Stimulated activated CD4-positive, alpha-beta T cell treated with anti-CD3 and anti-CD28 coated beads, Interleukin-2, amount 100 ng/mL, for 48 hours (primary cell): ENCODE measurements at regions not wholly inside any gene's neighbourhood (a gene's known extent, or its start where the extent isn't known, plus 50 kb on each side); places are given as distances from the start of the nearest gene placed in this dataset.

Experiments used
- DNase-seq, 2 donors: peaks; one replicate each; pipeline ENCODE4 v3.0.0-alpha.2; 2020

DNA sequence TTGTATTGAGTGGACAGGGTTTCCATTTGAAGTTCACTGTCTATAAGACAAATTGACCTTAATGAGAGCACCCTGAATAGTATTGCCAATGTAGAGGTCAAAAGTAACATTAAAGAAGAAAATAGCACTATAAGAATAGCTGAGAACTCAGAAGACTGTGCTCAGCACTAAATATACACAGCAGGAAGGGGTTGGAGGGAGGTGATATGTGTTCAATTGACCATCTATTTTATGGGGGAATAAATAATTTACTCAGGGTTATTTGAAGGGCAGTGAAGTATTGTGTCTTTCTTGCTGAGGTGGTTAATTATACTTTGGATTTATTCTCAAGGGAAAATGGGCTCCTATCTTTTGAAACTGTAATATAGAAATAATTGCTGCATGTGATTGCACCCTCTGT is 1380.5 kb upstream of the SPRY2 start:
- DNase-seq, result no peak

DNA sequence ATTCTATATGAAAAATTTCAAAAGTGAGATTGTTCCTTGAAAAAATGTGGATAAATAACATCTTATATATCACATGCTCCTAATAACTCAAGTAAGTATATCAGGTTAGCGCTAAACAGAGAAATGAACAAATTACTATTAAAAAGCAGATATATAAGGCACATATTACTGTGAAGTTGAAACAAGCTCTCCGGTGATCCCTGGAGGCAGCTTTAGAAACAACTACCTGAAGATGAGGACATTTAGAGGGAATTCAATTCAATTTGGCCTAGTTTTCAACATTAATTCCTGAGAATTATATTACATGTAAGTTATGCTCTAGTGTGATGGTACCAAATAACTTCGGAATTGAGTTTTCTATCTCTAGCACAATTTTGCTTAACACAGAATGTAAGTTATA is 1373.6 kb upstream of the SPRY2 start:
- no peak for DNase-seq

DNA sequence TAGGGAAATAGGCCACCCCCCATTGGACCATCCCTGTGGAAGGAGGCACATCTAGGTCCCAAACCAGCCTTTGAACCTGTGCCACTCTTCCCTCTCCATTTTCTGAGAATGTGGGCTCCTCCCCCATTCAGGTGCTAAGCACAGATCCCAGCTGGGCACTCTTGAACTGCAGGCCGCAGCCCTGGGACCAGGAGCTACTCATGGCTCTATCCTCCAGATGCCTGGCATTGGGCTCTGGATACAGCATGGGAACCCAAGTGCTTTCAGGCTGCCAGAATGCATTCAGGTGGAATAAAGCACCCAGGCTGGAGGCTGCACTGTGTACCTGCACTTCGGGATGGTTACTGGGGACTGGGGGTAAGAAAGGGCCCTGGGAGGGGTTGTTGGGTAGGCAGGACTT is 1372.3 kb upstream of the SPRY2 start:
- DNase-seq, result no peak

DNA sequence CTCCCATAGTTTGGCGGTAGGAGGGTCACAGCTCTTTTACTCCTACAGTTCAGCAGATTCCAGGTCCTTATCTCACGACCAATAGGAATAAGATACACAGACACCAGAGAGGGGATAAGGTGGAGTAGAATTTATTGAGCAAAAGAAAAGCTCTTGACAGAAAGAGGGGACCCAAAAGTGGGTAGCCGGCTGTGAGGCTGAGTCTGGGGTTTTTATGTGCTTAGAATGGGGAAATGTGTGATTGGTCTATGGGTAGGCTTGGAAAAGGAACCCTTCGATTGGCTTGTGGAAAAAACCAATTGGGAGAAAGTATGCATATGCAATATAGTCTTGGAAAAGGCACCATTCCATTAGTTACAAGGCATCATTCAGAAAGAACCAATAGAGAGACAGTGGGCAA is 1356.9 kb upstream of the SPRY2 start:
- DNase-seq, result no peak

DNA sequence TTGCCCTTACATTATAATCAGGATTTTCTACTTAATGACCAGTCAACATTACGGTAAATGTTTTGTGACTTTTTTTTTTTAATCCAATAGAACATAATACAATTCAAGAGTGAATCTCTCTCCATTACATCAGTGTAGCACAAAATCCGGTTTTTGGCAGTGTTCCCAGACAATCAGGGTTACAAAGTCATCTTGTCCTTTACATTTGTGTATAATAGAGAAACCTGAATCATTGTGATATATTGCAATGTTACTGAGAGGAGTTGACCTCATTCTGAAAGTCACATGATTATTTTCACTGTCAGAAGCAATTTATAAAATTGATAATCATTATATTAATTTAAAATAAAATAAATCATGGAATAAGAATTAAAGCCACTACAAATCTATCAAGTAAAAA is 1346.0 kb upstream of the SPRY2 start:
- DNase-seq, result no peak

DNA sequence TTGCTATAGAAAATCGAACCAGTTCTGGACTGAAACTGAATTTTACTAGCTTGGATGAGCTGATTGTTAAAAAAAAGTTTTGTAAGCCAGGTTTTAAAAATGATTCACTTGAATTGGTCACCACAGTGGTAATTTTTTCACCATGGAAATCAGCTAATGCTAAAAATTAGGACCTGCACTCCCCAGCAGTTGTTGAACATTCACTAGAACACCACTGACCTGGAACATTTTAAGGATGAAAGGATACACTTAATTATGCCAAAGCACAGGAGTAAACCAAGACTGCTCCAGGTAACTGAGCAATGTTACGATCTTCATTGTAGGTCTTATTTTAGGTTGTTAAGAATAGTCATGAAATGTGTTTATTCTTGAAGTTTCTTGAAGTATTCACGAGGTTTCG is 1342.6 kb upstream of the SPRY2 start:
- no peak for DNase-seq

DNA sequence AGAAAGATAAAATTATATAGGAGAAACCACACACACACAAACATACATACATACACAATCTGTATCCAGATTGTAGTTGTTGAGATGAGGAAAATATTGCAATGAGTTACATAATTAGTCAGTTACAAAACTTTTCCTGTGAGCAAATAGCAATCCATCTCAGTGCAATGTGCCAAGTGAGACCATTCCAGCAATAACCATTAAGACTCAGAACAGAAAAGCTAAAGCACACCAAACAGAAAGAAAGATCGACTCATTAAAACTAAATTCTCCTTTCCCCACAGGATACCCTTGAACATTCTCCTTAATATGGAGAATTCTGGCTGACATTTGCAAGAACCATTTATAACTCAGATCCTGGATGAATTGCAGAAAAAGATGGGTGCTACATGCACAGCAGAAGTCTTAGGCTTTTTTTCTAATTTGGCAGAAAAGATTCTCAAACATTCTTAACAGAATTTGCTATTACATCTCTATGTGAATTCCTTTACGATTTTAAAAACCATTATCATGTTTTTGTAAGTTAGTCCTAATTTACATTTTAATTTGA is 1341.2 kb upstream of the SPRY2 start:
- DNase-seq, result no peak

DNA sequence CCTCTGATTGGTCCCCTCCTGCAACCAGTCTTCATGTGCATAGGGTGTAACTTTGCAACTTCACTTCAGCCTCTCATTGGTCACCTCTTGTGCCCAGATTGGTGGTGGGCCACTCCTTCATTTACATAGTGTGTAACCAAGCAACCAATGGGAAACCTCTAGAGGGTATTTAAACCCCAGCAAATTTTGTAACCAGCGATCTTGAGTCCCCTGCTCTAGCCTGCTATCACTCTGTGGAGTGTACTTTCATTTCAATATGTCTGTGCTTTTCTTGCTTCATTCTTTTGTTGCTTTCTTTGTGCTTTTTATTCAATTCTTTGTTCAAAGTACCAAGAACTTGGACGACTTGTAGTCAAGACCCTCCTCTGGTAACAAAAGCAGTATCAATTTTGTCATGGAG is 1336.9 kb upstream of the SPRY2 start:
- no peak for DNase-seq

DNA sequence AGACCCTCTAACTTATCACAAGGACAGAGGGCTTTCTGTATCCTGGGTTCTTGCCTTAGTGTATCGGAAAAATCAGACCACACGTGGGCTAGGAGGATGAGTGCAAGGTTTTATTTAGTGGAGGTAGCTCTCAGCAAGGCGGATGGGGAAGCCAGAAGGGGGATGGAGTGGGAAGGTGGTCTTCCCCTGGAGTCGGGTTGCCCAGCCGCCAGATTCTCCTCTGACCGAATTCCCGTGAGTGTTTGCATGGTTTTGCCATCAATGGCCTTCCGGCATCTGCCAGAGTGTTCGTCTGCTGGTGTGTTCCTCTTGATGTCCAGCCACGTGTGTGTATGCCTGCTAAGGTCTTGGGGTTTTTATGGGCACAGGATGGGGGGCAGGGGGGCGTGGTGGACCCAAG is 1335.1 kb upstream of the SPRY2 start:
- no peak for DNase-seq

DNA sequence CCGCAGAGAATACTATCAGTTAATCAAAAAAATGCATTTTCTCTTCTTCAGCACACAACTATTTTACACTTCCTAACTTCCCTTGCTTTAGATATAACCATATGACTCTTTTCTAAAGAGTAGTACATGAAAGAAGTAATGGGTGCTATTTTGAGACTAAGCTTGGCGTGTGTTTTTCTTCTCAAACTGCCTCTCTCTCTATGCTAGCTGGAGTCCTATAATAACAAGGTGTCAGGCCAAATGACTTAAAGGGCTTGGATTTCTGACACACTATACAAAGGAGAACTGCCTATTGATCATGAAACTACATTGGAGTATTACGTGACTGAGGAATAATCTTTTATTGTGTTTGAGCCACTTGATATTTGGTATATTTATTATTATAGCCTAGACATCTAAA is 1330.1 kb upstream of the SPRY2 start:
- DNase-seq, result no peak

DNA sequence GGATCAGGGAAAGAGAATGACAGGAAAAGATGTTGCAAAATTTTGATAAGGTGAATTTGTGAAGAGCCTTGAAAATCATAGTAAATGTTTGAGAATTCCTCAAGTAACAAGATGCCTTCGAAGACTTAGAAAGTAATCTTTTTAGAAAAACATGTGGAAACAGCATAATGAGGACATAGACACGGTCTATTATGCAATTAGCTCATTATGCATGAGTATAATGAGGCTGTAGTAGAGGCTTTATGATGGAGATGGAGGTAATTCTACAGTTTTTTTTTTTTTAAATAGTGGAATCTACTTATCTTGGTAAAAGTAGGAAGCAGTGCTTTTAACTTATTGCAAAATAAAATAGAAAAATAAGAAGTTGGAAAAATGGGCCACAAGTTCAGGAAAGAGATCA is 1329.1 kb upstream of the SPRY2 start:
- DNase-seq, result no peak

DNA sequence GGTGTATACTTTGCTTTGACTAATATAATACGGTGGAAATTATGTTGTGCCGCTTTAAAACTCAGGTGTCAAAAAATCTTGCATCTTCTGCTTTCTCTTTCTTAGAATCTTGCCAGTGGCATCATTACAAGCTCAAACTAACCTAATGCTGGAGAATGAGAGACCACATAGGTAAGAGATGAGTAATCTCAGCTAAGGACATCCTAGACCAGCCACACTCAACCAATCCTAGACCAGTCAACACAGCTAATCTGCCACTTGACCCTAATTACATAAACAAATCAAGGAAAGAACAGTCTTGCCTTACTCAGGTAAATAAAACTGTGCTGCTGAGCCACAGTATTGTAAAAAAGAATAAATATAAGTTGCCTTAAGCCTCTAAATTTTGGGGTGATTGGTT is 1323.9 kb upstream of the SPRY2 start:
- no peak for DNase-seq

DNA sequence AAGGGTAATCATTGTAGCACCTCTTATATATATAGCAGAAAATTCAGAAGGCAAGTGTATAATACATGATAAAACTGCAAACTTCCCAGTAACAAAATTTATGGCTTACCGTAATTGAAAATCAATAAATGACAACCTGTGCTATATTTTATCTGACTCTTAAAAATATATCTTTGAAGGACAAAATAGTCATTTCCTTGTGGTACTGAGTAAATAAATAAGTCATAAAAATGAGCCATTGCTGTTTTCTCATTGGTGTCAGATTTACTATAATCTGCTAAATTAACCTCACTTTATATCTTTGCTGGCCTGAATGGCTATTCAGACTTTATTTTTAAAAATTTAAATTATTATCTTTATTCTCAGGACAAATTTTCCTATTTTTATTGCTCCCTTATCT is 1319.1 kb upstream of the SPRY2 start:
- DNase-seq, result no peak

DNA sequence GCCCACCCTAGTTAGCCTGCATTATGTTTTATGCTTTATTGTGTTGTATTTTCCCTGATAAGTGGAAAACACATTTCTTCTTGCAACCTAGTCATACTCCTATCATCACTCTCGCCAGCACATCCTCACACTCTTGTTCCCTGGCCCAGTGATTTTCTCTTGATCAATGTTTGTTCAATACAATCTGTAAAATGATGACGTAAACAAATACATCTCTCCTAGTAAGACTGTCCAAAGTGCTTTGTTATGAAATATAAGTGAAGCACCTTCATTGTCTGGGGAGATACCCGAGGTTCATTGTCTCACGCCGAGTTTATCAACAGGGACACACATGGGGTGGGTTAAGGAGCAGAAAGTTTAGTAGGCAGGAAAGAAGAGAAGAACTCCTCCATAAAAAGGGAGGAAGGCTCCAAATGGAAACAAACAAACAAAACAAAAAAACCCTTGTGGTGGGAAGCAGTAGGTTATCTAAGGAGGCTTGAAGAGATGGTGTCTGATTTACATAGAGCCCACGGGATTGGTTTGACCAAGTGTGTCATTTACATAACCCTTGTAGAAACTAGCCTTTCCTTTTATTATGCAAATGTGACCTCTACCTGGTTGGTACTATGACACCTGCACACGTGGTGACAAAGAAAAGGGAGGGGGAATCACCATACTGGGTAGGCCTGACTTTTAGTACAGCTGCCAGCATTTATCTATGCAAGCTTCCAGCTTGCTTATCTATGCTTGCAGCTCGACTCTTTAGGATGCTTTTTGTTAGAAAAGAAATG is 1317.9 kb upstream of the SPRY2 start:
- DNase-seq, result no peak

DNA sequence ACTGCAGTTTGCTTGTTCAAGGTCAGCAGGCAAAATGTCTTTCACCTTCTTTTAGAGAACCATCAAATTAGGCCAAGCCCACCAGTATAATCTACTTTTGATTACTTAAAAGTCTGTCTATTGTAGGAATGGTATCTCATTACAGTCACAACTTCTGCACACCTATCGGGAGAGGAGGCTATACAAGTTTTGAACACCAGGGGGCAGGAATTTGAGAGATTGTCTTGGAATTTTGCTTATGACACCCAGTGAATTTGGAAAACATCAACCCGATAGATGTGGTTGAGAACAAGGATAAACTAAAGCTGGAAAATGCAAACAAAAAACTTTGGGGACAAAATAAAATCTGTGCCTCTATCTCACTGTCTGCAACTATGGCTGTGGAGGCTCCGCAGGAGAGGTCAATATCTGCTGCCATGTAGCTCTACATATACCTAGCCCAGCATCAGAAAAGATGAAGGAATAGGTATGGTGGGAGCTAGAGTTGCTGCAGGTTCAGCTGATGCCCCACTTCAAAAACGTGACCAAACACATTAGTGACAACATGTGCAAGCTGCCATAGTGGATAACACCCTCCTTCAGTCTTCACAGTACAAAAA is 1299.2 kb upstream of the SPRY2 start:
- no peak for DNase-seq

DNA sequence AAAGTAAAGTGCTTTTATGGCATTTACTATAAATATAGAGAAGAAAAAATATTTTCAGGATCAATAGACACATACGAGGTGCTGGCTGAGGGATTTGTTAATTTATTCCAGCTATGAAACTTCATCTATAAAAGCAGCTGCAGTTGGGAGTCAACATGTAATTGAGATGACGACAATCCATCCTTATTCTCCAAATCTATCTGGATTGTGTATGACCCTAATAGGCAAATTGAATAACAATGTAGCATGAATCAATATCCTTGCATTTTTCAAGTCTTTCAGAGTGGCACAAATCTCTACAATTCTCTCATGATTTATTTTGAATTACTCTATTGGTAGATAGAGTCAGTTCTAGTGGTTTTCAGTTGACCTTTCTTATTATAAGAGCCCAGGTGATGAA is 1296.5 kb upstream of the SPRY2 start:
- no peak for DNase-seq

DNA sequence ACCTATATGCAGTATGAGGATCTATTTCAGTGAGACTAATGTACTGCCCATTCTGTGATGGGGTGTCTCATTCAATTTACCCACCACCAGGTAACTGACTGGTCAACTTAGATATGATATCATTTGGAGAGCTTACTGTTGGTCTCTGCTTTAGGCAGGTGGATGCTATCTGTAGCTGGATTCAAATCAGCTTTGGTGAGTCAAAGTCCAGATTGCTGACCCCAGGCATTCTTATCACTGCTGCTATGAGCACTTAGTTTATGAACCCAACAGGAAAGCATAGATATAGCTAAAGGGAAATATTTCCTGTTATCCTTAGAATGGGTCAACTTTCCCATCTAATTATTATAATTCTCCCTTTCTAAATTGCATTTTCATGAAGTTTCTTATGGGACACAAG is 1295.2 kb upstream of the SPRY2 start:
- no peak for DNase-seq

DNA sequence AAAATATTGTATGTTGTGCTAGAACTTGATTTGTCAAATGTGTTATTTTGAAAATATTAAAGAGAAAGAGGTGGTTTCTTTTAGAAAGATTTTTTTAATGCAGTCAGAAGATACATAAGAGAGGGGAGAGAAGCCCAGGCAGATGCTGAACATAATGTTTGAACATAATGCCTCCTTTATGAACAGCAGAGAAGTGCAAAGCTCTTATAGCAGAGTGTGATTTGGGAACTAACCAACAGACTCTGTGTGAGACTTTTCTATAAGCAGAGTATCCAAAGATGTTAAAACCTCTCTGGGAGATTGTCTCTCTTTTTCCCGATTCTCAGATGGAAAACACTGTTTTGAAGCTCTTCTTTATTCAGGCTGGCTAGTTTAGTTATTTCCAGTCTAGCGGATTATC is 1274.1 kb upstream of the SPRY2 start:
- DNase-seq, result no peak

DNA sequence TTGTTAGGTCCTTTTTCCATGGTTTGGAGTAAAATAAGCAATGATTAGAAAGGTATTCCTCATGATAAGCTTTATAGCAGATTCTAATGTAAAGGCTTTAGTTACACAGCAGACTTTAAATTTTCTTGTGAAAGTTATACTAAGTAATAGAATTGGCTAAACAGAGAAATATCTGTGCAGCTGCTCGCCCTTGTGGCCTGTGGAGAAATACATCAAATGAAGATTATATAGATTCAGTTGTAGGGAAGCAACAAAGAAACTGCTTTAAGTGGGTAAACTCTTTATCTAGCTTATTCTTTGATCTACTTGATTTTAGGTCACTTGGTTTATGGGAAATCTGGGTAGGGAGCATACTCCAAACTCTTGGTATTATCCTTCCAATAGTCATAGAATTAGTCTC is 1269.7 kb upstream of the SPRY2 start:
- no peak for DNase-seq

DNA sequence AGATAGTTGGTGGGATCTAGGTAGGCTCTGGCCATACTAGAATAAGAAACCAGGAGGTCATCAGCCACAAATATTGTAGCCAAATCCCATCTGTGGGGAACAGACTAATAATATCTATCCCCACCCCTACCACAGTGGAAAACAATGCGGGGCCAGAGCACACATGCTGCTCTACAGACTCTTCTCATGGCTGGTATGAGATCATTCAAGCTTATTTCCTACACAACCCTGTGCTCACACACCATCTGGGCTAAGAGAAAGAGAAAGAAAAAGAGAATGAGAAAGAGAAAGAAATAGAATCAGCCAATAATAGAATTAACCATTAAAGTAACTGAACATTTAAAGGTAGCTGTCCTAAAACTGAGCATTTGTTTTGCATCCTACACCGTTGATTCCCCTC is 1268.4 kb upstream of the SPRY2 start:
- no peak for DNase-seq

DNA sequence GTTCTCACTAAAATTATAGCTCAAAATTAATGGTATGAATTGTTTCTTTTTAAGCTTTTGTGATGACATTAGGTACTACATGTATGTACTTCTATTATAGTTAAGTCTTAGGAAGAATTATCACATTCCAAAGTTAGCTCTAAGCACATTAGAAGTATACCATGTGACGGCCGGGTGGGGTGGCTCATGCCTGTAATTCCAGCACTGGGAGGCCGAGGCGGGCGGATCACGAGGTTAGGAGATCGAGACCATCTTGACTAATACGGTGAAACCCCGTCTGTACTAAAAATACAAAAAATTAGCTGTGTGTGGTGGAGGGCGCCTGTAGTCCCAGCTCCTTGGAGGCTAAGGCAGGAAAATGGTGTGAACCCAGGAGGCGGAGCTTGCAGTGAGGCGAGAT is 1265.1 kb upstream of the SPRY2 start:
- DNase-seq, result no peak

DNA sequence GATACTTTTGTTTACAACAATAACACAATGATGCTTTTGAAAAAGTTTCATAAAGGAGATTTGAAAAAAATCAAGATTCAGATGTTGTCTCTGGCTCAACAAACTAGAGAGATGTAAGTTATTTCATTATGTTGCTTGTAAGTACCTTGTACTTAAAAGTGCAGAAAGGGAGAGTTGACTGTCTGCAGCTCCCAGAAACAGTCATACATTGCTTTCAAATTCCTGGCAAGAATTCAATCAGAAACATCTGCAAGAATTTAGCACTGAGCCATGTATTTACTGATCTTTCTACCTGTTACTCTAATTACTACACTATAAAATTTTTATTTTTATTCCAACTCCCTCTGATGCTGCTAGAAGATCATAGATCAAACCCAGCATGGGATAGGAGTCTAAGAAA is 1261.3 kb upstream of the SPRY2 start:
- DNase-seq, result no peak

DNA sequence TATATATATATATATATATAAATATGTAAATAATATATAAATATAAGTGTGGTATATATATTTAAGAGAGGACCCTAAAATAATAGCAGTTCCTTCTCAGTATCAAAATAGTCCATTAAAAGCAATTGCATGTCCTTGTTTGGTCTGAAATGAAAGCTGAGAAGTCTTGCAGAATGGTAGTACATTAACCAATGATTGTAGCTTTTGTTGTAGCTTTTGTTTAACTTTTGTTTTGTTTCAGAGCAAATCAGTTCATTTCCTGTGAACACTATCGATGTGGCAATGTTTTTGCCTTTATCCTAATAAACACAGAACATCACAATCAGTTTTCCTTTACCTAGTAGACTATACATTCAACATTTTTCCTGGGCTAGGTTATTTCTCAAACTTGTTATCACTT is 1256.2 kb upstream of the SPRY2 start:
- DNase-seq, result no peak

DNA sequence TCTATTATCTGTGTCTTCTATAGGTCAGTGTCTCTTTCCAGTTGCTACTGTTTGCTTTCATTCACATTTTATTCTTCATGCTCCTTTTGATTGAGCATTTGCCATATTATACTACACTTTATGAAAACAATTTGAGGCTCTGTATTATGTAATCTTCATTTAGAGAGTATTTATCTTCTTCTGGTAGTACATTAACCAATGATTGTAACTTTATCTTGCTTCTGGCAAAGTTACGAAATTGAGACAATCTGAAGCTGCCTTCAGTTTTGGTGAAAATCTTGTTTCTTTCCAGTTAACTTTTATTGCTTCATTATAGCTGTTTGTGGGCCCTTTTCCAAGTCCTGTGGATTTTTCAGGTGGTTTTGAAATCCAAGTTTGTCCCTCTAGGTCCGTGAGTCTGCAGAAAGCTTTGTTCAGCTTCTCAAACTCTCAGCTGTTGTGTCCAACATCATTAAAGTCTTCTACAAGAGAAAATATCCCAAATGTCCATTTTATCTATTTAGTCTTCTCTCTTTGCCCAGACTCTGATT is 1255.4 kb upstream of the SPRY2 start:
- no peak for DNase-seq
